K562 (cell line): ENCODE measurements at regions not wholly inside any gene's neighbourhood (a gene's known extent, or its start where the extent isn't known, plus 50 kb on each side); places are given as distances from the start of the nearest gene placed in this dataset.
"Not testable (repeated sequence)": the region's sequence is repeated elsewhere in the genome, so short reads cannot be mapped to it uniquely, and the experiment has no call there.

Experiments used
- ATAC-seq: fragments of 200-7000 bp; cut with Tn5 transposase; 3 replicates; pipeline ENCODE4 v1.9.1; 2020; ENCODE audit warnings: moderate library complexity
- BruUV-seq: library from RNA; stranded (reverse); fragments of 400-500 nt; replicated peaks from 2 replicates; lab custom pipeline; 2021; lab: Mats Ljungman, UMichigan
- CTCF ChIA-PET: fragments of 300-600 bp; formaldehyde crosslinking; extraction: SDS; loops from one replicate; lab custom pipeline; 2021; ENCODE audit warnings: low intra/inter-chr PET ratio; lab: Yijun Ruan, JAX
- POLR2A ChIA-PET: fragments of 300-600, 350-650 bp; sonication (Branson Sonifier 250); formaldehyde crosslinking; extraction: SDS; loops from one replicate; lab custom pipeline; 2021; ENCODE audit warnings: antibody characterized with exemption, inconsistent platforms; lab: Yijun Ruan, JAX
- DNase-seq, 4 experiments: peaks; one replicate each; pipeline versions ENCODE4 v3.0.0 to v3.0.0-alpha.2; 2011 to 2018; ENCODE audit warnings: low spot score in 3 of 4, mixed read lengths in 3 of 4; ENCODE audit errors: extremely low read depth in 1 of 4
- FAIRE-seq: peaks from 2 replicates; lab custom pipeline; 2011; peaks lifted over from hg19 to GRCh38; lab: Jason Lieb, UNC
- H2AFZ ChIP-seq: 2 replicates; pipeline ENCODE4 v1.6.0; 2011; ENCODE audit warnings: low read depth, low read length, control low read depth, inconsistent platforms
- H3K27ac ChIP-seq: fragments of 200-600 bp; 3 replicates; pipeline ENCODE4 v1.8.0; 2011; ENCODE audit warnings: low read depth, mild to moderate bottlenecking, control low read depth, inconsistent platforms, low read length, moderate library complexity, mixed read lengths; ENCODE audit errors: extremely low read depth
- H3K27me3 ChIP-seq, 2 experiments: fragments of 300-600 bp in 1 of 2; 2 replicates in 1 of 2; 3 replicates in 1 of 2; pipeline versions ENCODE4 v1.6.0 to v1.8.0; 2011; ENCODE audit warnings: inconsistent platforms in 2 of 2, low read length in 2 of 2, mild to moderate bottlenecking in 1 of 2, mixed read lengths in 1 of 2, moderate library complexity in 1 of 2; ENCODE audit not compliant: control insufficient read depth in 2 of 2, insufficient read depth in 2 of 2
- H3K36me3 ChIP-seq: fragments of 300-600 bp; 3 replicates; pipeline ENCODE4 v1.8.0; 2011; ENCODE audit warnings: mild to moderate bottlenecking, low read length, inconsistent platforms; ENCODE audit not compliant: control insufficient read depth, insufficient read depth
- H3K4me1 ChIP-seq, 2 experiments: fragments of 200-600 bp in 1 of 2; replicated peaks in 1 of 2; 2 replicates in 1 of 2; 3 replicates in 1 of 2; pipeline versions ENCODE4 v1.5.1 to v1.8.0; 2011; ENCODE audit warnings: inconsistent platforms in 2 of 2, low read length in 2 of 2, mild to moderate bottlenecking in 1 of 2, mixed read lengths in 1 of 2, moderate library complexity in 1 of 2; ENCODE audit not compliant: control insufficient read depth in 2 of 2, insufficient read depth in 2 of 2
- H3K4me2 ChIP-seq: 2 replicates; pipeline ENCODE4 v1.6.1; 2011; ENCODE audit warnings: low read length, control low read depth, inconsistent platforms, mixed read lengths; ENCODE audit not compliant: insufficient read depth
- H3K4me3 ChIP-seq: fragments of 200-600 bp; sonication (generic), shearing (Covaris generic); 2 replicates; pipeline ENCODE4 v1.5.1; 2016; ENCODE audit warnings: control low read depth, inconsistent platforms
- H3K79me2 ChIP-seq: fragments of 200-600 bp; 3 replicates; pipeline ENCODE4 v1.8.0; 2011; ENCODE audit warnings: low read length, inconsistent platforms; ENCODE audit not compliant: control insufficient read depth, insufficient read depth
- H3K9ac ChIP-seq, 2 experiments: 2 replicates each; pipeline versions ENCODE4 v1.6.0 to v1.6.1; 2011; ENCODE audit warnings: low read depth in 2 of 2, low read length in 2 of 2, control low read depth in 1 of 2, inconsistent platforms in 1 of 2, mild to moderate bottlenecking in 1 of 2, mixed read lengths in 1 of 2; ENCODE audit not compliant: insufficient read depth in 1 of 2
- H3K9me1 ChIP-seq: one replicate; pipeline ENCODE4 v1.6.0; 2011; ENCODE audit warnings: inconsistent platforms, mild to moderate bottlenecking, low read length, moderate library complexity; ENCODE audit not compliant: control insufficient read depth, insufficient read depth
- H3K9me3 ChIP-seq: replicated peaks from 2 replicates; pipeline ENCODE4 v1.5.1; 2011; ENCODE audit warnings: low read depth, low read length, inconsistent platforms; ENCODE audit not compliant: control insufficient read depth, insufficient read depth
- H4K20me1 ChIP-seq: replicated peaks from 2 replicates; pipeline ENCODE4 v1.6.1; 2011; ENCODE audit warnings: low read length, inconsistent platforms, mixed read lengths; ENCODE audit not compliant: control insufficient read depth, insufficient read depth
- ARID1B ChIP-seq: fragments of 450-650 bp; IDR thresholded peaks from 2 replicates; pipeline ENCODE4 v1.6.1; 2016; ENCODE audit warnings: antibody characterized with exemption, mild to moderate bottlenecking, inconsistent platforms
- HNRNPH1 ChIP-seq: fragments of 200-400 bp; formaldehyde crosslinking; optimal IDR thresholded peaks from 2 replicates; pipeline ENCODE3; 2017; ENCODE audit warnings: low read depth, mild to moderate bottlenecking, low read length, moderate library complexity
- OTX1 ChIP-seq: fragments of 450-650 bp; formaldehyde crosslinking; IDR thresholded peaks from 2 replicates; pipeline ENCODE4 v1.4.0; 2022; ENCODE audit warnings: mild to moderate bottlenecking
- ZNF263 ChIP-seq: sonication (generic); formaldehyde crosslinking; IDR thresholded peaks from 2 replicates; pipeline ENCODE4 v1.8.0; 2022; ENCODE audit warnings: mild to moderate bottlenecking, missing genetic modification reagents, borderline replicate concordance
- WGBS: fragments of 100-300 bp; shearing (Covaris generic); methylation state at CpG from one replicate; pipeline ENCODE4 v1.1.6; 2016; ENCODE audit warnings: low coverage, mixed read lengths; ENCODE audit not compliant: insufficient coverage; ENCODE audit errors: missing lambda C conversion rate; 5-methylcytosine and 5-hydroxymethylcytosine counted together
- in situ Hi-C: fragments of 300-500 bp; cut with MboI; formaldehyde crosslinking; loops from 4 replicates; pipeline ENCODE4 v1.15.0; 2018; ENCODE audit warnings: inconsistent platforms, mixed read lengths
- intact Hi-C: fragments of 100-400 bp; cut with micrococcal nuclease; formaldehyde crosslinking; loops from 2 replicates; pipeline ENCODE4 v1.14.2; 2022

DNA sequence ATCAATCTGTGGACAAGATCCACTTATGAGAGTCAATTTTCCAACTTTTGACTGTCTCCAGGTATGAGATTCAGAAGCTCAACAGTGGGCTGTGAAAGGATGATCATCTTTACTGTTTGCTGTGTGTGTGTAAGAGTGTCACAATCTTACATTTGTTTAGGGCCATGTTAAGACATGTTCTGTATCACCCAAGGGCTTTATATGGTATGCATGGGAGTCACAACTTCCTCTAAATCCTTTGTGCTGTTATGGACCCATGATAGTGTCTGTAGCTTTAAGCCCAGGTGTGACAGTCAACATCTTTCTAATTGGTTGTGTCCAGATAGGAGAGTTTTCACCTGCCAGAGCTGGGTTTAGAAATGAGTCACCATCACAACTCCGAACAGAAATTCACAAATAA, 70.2 kb downstream of the ZNF726 start:
- H3K9me3 ChIP-seq, BruUV-seq, H3K4me1 ChIP-seq, H3K36me3 ChIP-seq, ATAC-seq, H3K79me2 ChIP-seq, H3K4me3 ChIP-seq, intact Hi-C loops, H3K27me3 ChIP-seq, CTCF ChIA-PET, H4K20me1 ChIP-seq, in situ Hi-C loops, H3K9me1 ChIP-seq, H2AFZ ChIP-seq, H3K4me2 ChIP-seq, POLR2A ChIA-PET, H3K27ac ChIP-seq, H3K9ac ChIP-seq, DNase-seq, FAIRE-seq: not testable (repeated sequence)
- 0% methylated on average over 1 of the region's 1 CpG for WGBS

DNA sequence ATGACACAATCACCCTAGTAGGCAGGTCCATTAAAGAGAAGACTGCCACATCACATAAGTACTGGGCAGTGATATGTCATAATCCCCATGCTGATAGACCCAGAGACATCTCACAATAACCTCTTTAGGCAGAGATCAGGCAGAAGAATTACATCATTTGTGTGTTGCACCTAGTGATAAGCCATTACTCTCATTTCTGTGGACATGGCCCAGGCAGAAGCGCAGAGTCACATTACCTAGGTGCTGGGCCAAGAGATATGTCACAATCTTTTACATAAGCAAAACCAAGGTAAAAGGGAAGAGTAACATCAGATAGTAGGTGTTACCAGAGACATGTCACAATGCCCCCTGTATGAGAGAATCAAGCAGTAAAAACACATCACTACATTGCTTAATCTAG, 71.9 kb downstream of the ZNF726 start:
- H3K27me3 ChIP-seq = no peaks in the 10 kb centered on the region
- ChIA-PET CTCF (no interaction called here), POLR2A (no interaction called here)
- H3K79me2 ChIP-seq = no peaks in the 10 kb centered on the region
- no peaks in the 10 kb centered on the region for H3K36me3 ChIP-seq
- H4K20me1 ChIP-seq = no peaks in the 10 kb centered on the region
- H3K27ac ChIP-seq = no peak overlapping the region
- intact Hi-C loops = no loop called here
- H3K4me2 ChIP-seq = no peak overlapping the region
- H2AFZ ChIP-seq = no peak overlapping the region
- H3K9ac ChIP-seq = no peak overlapping the region
- BruUV-seq = no TSS peak
- WGBS = 5% methylated on average over 1 of the region's 1 CpG
- no peaks in the 10 kb centered on the region for H3K4me1 ChIP-seq
- TF ChIP-seq OTX1 (CRISPR knock-in tag) = no peak
- TF ChIP-seq HNRNPH1 = no peak
- TF ChIP-seq ZNF263 (CRISPR knock-in tag) = no peak
- no peak for TF ChIP-seq ARID1B
- in situ Hi-C loops = no loop called here
- ATAC-seq (no peak), DNase-seq (no peak), FAIRE-seq (no peak)
- H3K9me3 ChIP-seq = no peaks in the 10 kb centered on the region
- no peaks in the 10 kb centered on the region for H3K9me1 ChIP-seq
- no peak overlapping the region for H3K4me3 ChIP-seq
